Ishikawa (cell line): ENCODE measurements at regions not wholly inside any gene's neighbourhood (a gene's known extent, or its start where the extent isn't known, plus 50 kb on each side); places are given as distances from the start of the nearest gene placed in this dataset.

Experiments
- CEBPB ChIP-seq: IDR thresholded peaks from 2 replicates; pipeline ENCODE4 v1.6.1; 2012
- CREB1 ChIP-seq: IDR thresholded peaks from 2 replicates; pipeline ENCODE4 v1.6.1; 2012; ENCODE audit warnings: low read depth
- EGR1 ChIP-seq: IDR thresholded peaks from 2 replicates; pipeline ENCODE4 v1.6.1; 2012
- EP300 ChIP-seq: IDR thresholded peaks from 2 replicates; pipeline ENCODE4 v1.6.1; 2012; ENCODE audit warnings: borderline replicate concordance
- FOXM1 ChIP-seq: IDR thresholded peaks from 2 replicates; pipeline ENCODE4 v1.6.1; 2012; ENCODE audit warnings: low read depth, borderline replicate concordance
- NFIC ChIP-seq: IDR thresholded peaks from 2 replicates; pipeline ENCODE4 v1.6.1; 2012
- RAD21 ChIP-seq: IDR thresholded peaks from 2 replicates; pipeline ENCODE4 v1.6.1; 2012; ENCODE audit warnings: low read depth
- TAF1 ChIP-seq: IDR thresholded peaks from 2 replicates; pipeline ENCODE4 v1.6.1; 2012; ENCODE audit warnings: low read depth, mild to moderate bottlenecking
- TCF12 ChIP-seq: IDR thresholded peaks from 2 replicates; pipeline ENCODE4 v1.6.1; 2012; ENCODE audit warnings: low read depth
- TEAD4 ChIP-seq: IDR thresholded peaks from 2 replicates; pipeline ENCODE4 v1.6.1; 2012
- YY1 ChIP-seq: IDR thresholded peaks from 2 replicates; pipeline ENCODE4 v1.6.1; 2012; ENCODE audit warnings: low read depth
- ZBTB7A ChIP-seq: IDR thresholded peaks from 2 replicates; pipeline ENCODE4 v1.6.1; 2012; ENCODE audit warnings: low read depth
- TF ChIP-seq, protein P1 (sequence below): IDR thresholded peaks from 2 replicates; pipeline ENCODE4 v1.6.1; 2012
- TF ChIP-seq, protein P2 (sequence below): IDR thresholded peaks from 2 replicates; pipeline ENCODE4 v1.6.1; 2012
- TF ChIP-seq, protein P3 (sequence below): IDR thresholded peaks from 2 replicates; pipeline ENCODE4 v1.6.1; 2012; ENCODE audit warnings: low read depth, mild to moderate bottlenecking

GRCh38 chr2:19732255-19732654, 169.5 kb downstream of the TTC32 start:
- TF ChIP-seq TAF1 (no peak), YY1 (no peak), TCF12 (no peak), EP300 (no peak), RAD21 (no peak), TEAD4 (no peak), EGR1 (no peak), NFIC (no peak), CREB1 (no peak), CEBPB (no peak)
- TF ChIP-seq, protein P1, sequence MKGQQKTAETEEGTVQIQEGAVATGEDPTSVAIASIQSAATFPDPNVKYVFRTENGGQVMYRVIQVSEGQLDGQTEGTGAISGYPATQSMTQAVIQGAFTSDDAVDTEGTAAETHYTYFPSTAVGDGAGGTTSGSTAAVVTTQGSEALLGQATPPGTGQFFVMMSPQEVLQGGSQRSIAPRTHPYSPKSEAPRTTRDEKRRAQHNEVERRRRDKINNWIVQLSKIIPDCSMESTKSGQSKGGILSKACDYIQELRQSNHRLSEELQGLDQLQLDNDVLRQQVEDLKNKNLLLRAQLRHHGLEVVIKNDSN: no peak
- TF ChIP-seq, protein P2, sequence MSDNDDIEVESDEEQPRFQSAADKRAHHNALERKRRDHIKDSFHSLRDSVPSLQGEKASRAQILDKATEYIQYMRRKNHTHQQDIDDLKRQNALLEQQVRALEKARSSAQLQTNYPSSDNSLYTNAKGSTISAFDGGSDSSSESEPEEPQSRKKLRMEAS: no peak

DNA sequence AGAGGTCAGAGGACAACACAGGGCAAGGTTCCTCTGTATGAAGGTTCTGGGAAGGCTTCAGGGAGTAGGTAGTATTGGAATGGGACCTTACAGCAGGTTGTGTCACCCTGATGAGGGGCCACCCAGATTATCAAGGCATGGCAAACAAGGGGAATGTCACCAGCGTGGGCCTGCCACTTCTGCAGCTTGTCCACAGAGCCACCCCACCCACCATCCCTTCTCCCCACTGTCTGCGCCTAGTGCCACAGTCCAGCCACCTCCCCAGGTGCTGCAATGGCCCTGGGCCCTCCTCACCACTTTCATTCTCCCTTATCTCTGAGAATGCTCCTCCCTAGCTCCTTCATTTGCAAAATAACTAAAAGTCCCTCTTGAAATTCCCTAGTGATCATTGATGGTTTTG, 170.3 kb downstream of the TTC32 start:
- TF ChIP-seq EP300 (no peak), CEBPB (no peak), FOXM1 (no peak), NFIC (no peak), EGR1 (no peak), TCF12 (no peak), YY1 (no peak)
- TF ChIP-seq, protein P1: no peak
- TF ChIP-seq, protein P2: no peak

DNA sequence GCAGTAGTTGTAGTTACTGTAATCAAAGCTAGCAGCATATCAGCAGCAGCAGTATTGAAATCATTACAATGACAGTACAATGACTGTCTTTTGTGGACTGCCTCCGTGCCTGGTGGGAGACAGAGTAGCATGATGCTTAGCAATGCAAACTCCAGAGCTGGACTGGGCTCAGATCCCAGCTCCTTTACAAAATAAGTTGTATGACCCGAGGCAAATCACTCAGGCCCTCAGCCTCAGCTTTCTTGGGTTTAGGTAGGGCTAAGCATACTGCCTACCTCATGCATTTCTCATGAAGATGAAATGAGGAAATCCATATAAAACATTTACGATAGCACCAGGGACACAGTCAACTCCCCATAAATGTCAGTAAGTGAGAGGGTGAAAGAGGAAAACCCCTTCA, 170.7 kb downstream of the TTC32 start:
- TF ChIP-seq CEBPB (no peak), TAF1 (no peak)
- TF ChIP-seq, protein P3, sequence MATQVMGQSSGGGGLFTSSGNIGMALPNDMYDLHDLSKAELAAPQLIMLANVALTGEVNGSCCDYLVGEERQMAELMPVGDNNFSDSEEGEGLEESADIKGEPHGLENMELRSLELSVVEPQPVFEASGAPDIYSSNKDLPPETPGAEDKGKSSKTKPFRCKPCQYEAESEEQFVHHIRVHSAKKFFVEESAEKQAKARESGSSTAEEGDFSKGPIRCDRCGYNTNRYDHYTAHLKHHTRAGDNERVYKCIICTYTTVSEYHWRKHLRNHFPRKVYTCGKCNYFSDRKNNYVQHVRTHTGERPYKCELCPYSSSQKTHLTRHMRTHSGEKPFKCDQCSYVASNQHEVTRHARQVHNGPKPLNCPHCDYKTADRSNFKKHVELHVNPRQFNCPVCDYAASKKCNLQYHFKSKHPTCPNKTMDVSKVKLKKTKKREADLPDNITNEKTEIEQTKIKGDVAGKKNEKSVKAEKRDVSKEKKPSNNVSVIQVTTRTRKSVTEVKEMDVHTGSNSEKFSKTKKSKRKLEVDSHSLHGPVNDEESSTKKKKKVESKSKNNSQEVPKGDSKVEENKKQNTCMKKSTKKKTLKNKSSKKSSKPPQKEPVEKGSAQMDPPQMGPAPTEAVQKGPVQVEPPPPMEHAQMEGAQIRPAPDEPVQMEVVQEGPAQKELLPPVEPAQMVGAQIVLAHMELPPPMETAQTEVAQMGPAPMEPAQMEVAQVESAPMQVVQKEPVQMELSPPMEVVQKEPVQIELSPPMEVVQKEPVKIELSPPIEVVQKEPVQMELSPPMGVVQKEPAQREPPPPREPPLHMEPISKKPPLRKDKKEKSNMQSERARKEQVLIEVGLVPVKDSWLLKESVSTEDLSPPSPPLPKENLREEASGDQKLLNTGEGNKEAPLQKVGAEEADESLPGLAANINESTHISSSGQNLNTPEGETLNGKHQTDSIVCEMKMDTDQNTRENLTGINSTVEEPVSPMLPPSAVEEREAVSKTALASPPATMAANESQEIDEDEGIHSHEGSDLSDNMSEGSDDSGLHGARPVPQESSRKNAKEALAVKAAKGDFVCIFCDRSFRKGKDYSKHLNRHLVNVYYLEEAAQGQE: no peak

DNA sequence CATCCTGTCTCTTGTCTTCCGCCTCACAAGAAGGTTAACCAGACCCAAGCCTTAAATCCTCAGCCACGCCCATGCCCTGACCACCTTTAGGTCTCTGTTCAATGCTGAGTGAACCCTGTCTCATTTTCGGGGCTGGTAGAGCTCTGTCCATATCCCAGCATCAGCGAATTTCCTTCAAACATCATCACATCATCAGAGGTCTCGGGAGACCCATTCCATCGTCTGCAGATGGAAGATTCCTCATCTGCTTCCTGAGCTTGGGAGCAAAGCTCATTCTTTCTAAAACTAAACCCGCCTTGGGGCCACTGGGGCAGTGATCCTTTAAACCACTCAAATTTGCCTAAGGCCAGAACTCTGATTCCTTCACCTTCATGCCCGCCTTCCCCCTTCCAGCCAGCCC, 173.7 kb downstream of the TTC32 start:
- TF ChIP-seq, protein P3: no peak
- no peak for TF ChIP-seq EGR1
- TF ChIP-seq CREB1: no peak

- no peak for TF ChIP-seq ZBTB7A
- TF ChIP-seq EGR1: no peak
- TF ChIP-seq NFIC: no peak
- no peak for TF ChIP-seq TEAD4
- TF ChIP-seq FOXM1: no peak
- no peak for TF ChIP-seq RAD21
- TF ChIP-seq, protein P3: no peak
- no peak for TF ChIP-seq CREB1
- no peak for TF ChIP-seq CEBPB
- no peak for TF ChIP-seq YY1
- no peak for TF ChIP-seq EP300
- TF ChIP-seq TAF1: no peak
- TF ChIP-seq TCF12: no peak
- TF ChIP-seq, protein P1: no peak
- TF ChIP-seq, protein P2: no peak
Measured at GRCh38 chr2:19725392-19725791, 176.4 kb downstream of the TTC32 start.
